Neural progenitor cell (in vitro differentiated cells): ENCODE measurements at regions not wholly inside any gene's neighbourhood (a gene's known extent, or its start where the extent isn't known, plus 50 kb on each side); places are given as distances from the start of the nearest gene placed in this dataset.

Experiments
- EZH2 ChIP-seq: fragments of 200-600 bp; sonication (generic); IDR thresholded peaks from 2 replicates; pipeline ENCODE4 v1.6.1; 2017; ENCODE audit warnings: antibody characterized with exemption, mild to moderate bottlenecking, moderate library complexity
- TF ChIP-seq, protein P1 (sequence below): fragments of 200-600 bp; sonication (generic); IDR thresholded peaks from 2 replicates; pipeline ENCODE4 v1.5.1; 2017; ENCODE audit warnings: antibody characterized with exemption, mild to moderate bottlenecking

DNA sequence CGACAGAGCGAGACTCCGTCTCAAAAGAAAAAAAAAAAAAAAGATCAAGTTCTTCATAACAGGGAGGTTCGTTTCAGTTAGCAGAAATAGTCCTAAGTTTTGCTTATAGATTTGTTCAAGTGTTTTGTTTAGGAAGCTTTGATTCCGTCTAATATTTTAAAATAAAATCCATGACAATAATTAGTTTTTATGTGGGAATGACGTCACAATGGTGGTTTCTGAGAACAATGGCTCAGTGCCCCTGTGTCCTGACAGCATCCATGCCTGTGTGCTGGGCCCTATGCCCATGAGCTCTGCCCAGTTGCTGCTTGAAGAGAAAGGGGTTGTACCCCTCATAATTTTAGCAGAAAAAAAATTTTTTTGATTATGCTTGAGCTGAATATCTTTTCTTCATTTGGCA is 134.0 kb downstream of the SST start:
- TF ChIP-seq, protein P1, sequence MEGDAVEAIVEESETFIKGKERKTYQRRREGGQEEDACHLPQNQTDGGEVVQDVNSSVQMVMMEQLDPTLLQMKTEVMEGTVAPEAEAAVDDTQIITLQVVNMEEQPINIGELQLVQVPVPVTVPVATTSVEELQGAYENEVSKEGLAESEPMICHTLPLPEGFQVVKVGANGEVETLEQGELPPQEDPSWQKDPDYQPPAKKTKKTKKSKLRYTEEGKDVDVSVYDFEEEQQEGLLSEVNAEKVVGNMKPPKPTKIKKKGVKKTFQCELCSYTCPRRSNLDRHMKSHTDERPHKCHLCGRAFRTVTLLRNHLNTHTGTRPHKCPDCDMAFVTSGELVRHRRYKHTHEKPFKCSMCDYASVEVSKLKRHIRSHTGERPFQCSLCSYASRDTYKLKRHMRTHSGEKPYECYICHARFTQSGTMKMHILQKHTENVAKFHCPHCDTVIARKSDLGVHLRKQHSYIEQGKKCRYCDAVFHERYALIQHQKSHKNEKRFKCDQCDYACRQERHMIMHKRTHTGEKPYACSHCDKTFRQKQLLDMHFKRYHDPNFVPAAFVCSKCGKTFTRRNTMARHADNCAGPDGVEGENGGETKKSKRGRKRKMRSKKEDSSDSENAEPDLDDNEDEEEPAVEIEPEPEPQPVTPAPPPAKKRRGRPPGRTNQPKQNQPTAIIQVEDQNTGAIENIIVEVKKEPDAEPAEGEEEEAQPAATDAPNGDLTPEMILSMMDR: no peak
- no peak for TF ChIP-seq EZH2
